ENCODE measurements at regions not wholly inside any gene's neighbourhood (a gene's known extent, or its start where the extent isn't known, plus 50 kb on each side); places are given as distances from the start of the nearest gene placed in this dataset.
"Not testable (repeated sequence)": the region's sequence is repeated elsewhere in the genome, so short reads cannot be mapped to it uniquely, and the experiment has no call there.

GRCh38 chr3:159280386-159281191, 478.7 kb downstream of the MFSD1 start:
- no peak for DNase-seq

GRCh38 chr3:159293493-159293892, 491.6 kb downstream of the MFSD1 start:
- DNase-seq: no peak

DNA sequence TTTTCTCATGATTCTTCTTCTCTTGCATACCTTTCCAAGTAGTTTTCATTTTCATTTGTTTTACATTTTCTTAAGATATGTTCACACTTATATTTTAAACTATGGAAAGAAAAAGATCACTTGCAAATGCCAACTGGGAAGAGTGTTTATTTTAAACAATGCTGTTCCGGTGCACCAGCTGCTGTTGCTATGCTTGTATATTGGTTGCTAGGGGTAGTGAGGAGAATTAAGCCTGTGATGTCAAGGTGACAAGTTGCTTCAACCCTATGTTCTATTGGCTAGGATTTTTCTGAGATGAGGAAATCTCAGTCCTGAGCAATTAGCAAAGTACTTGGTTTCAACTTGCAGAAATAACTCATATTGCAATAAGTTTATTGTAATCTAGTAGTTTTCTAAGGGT, 500.1 kb downstream of the MFSD1 start:
- no peak for DNase-seq

- no peak for DNase-seq
These were observed 503.2 kb downstream of the MFSD1 start for GRCh38 chr3:159305017-159305416.

GRCh38 chr3:159316706-159317105, 514.9 kb downstream of the MFSD1 start:
- DNase-seq: not testable (repeated sequence)

GRCh38 chr3:159319156-159319555, 517.3 kb downstream of the MFSD1 start:
- DNase-seq: no peak

DNA sequence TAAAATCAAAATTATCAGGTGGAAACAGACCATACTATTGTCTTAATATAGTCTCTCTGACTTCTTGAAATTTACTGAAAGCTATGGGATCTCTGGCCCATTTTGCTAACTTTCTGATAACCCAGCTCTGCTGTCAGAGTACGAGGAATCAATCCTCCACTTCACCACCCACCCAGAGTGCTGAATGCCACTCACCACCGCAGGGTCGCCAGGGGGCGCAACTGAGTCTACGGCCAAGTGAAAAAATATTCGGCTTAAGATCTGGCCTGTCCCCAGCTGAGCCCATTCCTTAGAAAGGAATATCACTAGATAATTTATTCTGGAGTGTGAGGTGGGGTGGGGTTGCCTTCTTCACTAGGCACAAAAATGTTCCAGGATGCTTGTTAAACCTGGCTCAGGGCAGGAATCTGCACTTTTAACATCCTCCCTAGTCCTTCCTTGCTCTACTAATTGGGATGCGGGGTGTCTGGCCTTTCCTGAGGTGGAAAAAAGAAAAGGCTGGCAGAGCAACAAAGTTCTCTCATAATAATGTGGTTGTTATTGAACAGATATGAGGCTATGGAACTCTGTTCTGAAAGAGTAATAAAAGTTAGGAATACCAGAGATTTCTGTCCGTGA, 520.6 kb downstream of the MFSD1 start:
- DNase-seq: peak; percentile 18

- DNase-seq: no peak
These were observed 522.0 kb downstream of the MFSD1 start for GRCh38 chr3:159323848-159324247.

GRCh38 chr3:159326998-159327397, 525.1 kb downstream of the MFSD1 start:
- no peak for DNase-seq

DNA sequence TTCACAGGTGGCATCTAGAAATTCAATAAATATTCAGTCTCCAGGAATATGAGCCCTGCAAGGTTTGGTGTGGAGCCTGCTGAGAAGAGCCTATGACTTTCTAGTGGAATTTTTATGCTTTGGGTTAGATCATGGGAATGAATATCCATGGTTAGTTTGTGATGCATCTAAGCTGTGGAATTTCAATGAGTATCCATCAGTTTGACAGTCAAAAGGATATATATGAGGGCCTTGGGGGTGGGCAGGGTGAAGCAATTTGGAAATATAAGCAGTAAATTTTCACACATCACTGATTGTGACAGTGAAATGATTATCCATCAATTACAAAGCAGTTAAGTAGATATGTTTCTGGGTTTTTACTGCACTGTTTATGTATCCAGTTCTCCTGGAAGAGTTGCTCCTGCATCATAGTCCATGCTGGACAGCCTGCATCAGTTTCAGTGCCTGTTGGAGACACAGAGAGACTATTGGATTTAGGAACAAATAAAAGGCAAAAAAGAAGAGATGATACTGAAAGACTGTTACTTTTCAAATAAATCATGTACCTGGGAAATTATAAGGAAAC, 530.8 kb downstream of the MFSD1 start:
- no peak for DNase-seq

GRCh38 chr3:159339131-159339530, 537.3 kb downstream of the MFSD1 start:
- no peak for DNase-seq

GRCh38 chr3:159340877-159341500, 539.1 kb downstream of the MFSD1 start:
- DNase-seq: no peak

GRCh38 chr3:159346271-159346903, 544.5 kb downstream of the MFSD1 start:
- DNase-seq: no peak

GRCh38 chr3:159348431-159348830, 546.6 kb downstream of the MFSD1 start:
- DNase-seq: no peak

GRCh38 chr3:159356606-159357005, 554.8 kb downstream of the MFSD1 start:
- no peak for DNase-seq

GRCh38 chr3:159364511-159364910, 562.7 kb downstream of the MFSD1 start:
- DNase-seq: no peak

DNA sequence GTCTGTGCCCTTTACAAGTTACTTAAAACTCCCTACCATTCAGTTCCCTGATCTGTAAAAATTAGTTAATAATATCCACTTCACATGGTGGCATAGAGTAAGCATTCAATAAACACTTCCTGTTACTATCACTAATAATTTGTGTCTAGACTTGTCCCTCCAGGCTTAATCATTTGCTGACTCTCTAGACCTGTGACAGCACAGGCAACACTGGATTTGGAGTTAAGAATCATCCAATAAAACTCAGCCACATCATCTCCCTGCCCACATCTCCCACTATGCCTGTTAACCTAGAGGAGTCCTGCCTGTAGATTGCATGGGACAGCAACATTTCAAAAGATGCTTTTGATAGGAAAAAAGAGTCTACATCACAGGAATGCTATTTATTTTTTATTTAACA, 564.6 kb downstream of the MFSD1 start:
- DNase-seq: no peak

- no peak for DNase-seq
These were observed 570.1 kb downstream of the MFSD1 start for GRCh38 chr3:159371961-159372360.

DNA sequence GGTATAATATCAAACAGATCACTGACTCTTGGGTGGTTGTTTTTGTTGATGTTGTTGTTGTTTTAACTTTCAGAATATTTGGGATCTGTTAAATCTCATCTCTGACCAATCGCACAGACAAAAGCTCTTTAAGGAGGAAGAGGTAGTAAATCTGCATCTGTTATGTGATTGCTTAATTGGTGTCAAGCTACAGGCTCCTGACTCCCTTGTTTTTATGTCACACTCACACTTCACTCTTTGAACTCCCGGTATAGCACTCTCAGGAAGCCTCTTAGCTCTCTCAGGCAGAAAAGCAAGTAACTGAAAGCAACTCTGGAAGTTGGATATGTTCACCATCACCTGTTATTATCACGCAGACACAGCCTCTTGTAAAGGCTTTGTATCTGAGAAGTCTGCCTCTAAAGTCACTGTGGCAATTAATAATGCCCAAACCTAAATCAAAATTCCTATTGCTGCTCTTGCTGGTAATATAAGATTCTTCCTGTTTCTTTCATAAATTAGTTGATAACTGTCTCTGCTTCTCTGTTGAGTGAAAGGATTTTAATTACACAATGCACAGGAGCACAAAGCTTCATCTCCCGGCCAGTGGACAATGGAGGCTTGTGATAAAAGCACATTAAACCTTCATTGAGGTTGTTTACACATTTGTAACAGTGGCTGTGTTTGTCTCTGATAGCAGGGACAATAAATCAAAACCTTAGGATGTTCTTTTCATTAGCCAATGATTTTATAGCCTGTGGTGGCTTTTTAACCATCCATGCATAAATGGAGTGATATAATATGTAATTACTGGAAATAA, 576.7 kb downstream of the MFSD1 start:
- no peak for DNase-seq

- DNase-seq: no peak
These were observed 579.0 kb downstream of the MFSD1 start for GRCh38 chr3:159380891-159381290.

DNA sequence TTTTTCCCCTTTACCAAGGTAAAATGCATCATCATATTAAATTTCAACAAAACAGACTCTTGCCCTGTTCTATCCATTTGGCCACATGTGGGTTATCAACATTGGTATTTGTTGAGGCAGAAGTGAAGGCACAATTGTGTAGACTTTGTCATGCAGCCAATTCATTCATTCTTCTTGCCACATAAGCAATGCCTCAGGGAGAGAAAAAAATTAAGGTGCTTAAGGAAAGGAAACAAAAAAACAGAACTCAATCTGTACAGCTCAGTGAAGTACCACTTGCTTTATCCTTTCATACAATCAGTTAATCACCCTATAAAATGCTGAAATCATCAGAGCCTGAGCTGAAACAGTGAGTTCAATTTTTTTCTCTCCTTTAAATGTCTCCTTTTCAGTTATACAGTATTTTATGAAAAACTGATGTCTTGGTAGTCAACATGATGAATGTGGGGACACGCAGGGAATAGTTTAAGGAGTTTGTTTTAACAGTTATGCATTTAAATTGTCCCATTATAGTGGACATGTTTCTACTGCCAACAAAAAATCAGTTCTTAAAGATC, 588.9 kb downstream of the MFSD1 start:
- DNase-seq: no peak

GRCh38 chr3:159397683-159398082, 591.0 kb upstream of the IL12A start:
- not testable (repeated sequence) for DNase-seq

Measured in activated CD4-positive, alpha-beta T cell treated with anti-CD3 and anti-CD28 coated beads, Interleukin-2, amount 50 U/mL, for 16 hours (primary cell).